NCI-H2196 (cell line): ENCODE measurements at regions not wholly inside any gene's neighbourhood (a gene's known extent, or its start where the extent isn't known, plus 50 kb on each side); places are given as distances from the start of the nearest gene placed in this dataset.

Experiments
- DNase-seq: peaks from one replicate; lab custom pipeline; 2025; ENCODE audit not compliant: unreplicated experiment; lab: John Stamatoyannopoulos, UW

DNA sequence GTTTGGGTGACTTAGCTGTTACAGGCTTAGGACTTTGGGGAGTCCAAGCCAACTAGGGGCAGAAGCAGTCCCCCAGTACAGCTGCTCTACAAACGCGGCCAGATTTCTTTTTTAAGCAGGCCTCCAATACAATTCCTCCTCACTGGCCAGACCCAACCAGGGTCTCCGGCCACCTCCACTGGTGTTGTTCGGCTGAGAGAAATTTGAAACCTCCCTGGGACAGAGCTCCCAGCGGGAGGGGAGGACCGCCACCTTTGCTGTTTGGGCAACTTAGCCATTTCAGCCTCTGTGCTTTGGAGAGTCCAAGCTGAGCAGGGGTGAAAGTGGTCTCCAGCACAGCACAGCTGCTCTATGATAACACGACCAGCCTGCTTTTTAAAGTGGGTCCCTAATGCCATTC lies 59.4 kb upstream of the KHDRBS2 start:
- DNase-seq, result no peak

DNA sequence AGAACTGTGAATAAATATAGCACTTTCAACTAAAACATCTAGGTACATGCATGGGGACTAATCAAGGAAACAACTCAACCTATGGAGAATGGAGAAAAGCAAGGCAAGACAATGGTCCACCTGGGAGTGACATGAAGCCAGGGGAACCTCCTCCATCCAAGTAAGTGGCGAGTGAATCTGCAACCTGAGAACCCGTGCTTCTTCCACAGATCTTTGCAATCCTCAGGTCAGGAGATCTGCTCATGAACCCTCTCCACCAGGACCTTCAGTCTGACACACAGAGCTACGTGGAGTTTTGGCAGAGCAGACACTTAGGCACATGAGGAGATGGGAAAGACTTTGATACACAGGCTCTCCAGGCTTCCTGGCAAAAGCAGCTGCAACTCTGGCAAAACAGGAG lies 58.8 kb upstream of the KHDRBS2 start:
- no peak for DNase-seq

DNA sequence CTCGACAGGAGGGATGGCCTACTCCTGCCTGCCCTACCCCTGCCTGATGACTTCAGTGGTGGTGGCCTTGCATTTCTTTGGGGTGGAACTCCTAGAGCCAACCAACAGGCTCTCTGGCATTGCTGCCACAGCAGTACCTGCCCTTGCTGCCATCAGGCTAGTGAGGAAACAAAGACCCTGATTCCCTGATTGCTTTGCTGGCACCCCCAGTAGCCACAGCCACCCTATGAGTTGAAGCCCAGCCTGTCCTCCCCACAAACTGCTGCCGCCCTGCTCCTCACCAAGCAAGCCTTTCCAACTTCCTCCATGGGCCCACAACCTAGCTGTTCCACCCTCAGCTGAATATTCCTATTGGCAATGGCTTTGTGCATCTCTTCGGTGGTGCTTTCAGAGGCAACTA lies 52.5 kb upstream of the KHDRBS2 start:
- no peak for DNase-seq
